ENCODE measurements at regions not wholly inside any gene's neighbourhood (a gene's known extent, or its start where the extent isn't known, plus 50 kb on each side); places are given as distances from the start of the nearest gene placed in this dataset.

- 91 to 93% (median 93%) methylated on average over 7 of the region's 7 CpGs for WGBS, 3 donors
- peaks cover 0 to 2% (median 0%) of the 10 kb centered on the region in 3 donors for H3K27me3 ChIP-seq (ENCODE audit: insufficient read depth in 3 of 3, low read length in 2 of 3)
- DNase-seq = no peak
- H3K36me3 ChIP-seq (ENCODE audit: insufficient read depth in 1 of 2, low read depth in 1 of 2) = no peaks in the 10 kb centered on the region
- no peak for TF ChIP-seq CTCF (IDR thresholded peaks at IDR 0.05)
- intact Hi-C loops (cut with DNase I) = no loop called here
- H3K4me3 ChIP-seq = no peak overlapping the region
- H3K27ac ChIP-seq = no peak overlapping the region
- no peaks in the 10 kb centered on the region for H3K9me3 ChIP-seq
- H3K4me1 ChIP-seq = no peaks in the 10 kb centered on the region
- ATAC-seq = no peak
Observed at GRCh38 chr2:53516650-53517049, 251.0 kb upstream of the CHAC2 start.

- intact Hi-C loops (cut with DNase I) = no loop called here
- H3K27ac ChIP-seq = no peak overlapping the region
- no peak for TF ChIP-seq CTCF (IDR thresholded peaks at IDR 0.05)
- WGBS, 3 donors = 58 to 71% (median 65%) methylated on average over 6 of the region's 6 CpGs
- H3K4me1 ChIP-seq = no peaks in the 10 kb centered on the region
- ATAC-seq (no peak), DNase-seq (no peak)
- H3K9me3 ChIP-seq = no peaks in the 10 kb centered on the region
- peaks cover 0 to 2% (median 0%) of the 10 kb centered on the region in 3 donors for H3K27me3 ChIP-seq (ENCODE audit: insufficient read depth in 3 of 3, low read length in 2 of 3)
- H3K36me3 ChIP-seq (ENCODE audit: insufficient read depth in 1 of 2, low read depth in 1 of 2) = no peaks in the 10 kb centered on the region
- H3K4me3 ChIP-seq = no peak overlapping the region
Observed at GRCh38 chr2:53515435-53516332, 251.9 kb upstream of the CHAC2 start.

- H3K36me3 ChIP-seq (ENCODE audit: insufficient read depth in 1 of 2, low read depth in 1 of 2) = no peaks in the 10 kb centered on the region
- H3K27ac ChIP-seq = no peak overlapping the region
- H3K9me3 ChIP-seq = no peaks in the 10 kb centered on the region
- ATAC-seq (no peak), DNase-seq (no peak)
- WGBS, 3 donors = 60 to 76% (median 65%) methylated on average over 4 of the region's 4 CpGs
- TF ChIP-seq CTCF (IDR thresholded peaks at IDR 0.05) = no peak
- no peaks in the 10 kb centered on the region for H3K4me1 ChIP-seq
- intact Hi-C loops (cut with DNase I) = no loop called here
- peaks cover 0 to 2% (median 0%) of the 10 kb centered on the region in 3 donors for H3K27me3 ChIP-seq (ENCODE audit: insufficient read depth in 3 of 3, low read length in 2 of 3)
- H3K4me3 ChIP-seq = no peak overlapping the region
Observed at GRCh38 chr2:53513167-53513666, 254.4 kb upstream of the CHAC2 start.

- Histone ChIP-seq H3K4me3 (no peak overlapping the region), H3K4me1 (no peaks in the 10 kb centered on the region), H3K27ac (no peak overlapping the region), H3K9me3 (no peaks in the 10 kb centered on the region), H3K36me3 (ENCODE audit: insufficient read depth in 1 of 2, low read depth in 1 of 2) (no peaks in the 10 kb centered on the region), H3K27me3 (ENCODE audit: insufficient read depth in 3 of 3, low read length in 2 of 3) (peaks cover 0 to 2% (median 0%) of the 10 kb centered on the region in 3 donors)
- DNase-seq (no peak), ATAC-seq (no peak)
- WGBS, 3 donors = 64 to 76% (median 65%) methylated on average over 4 of the region's 4 CpGs
- intact Hi-C loops (cut with DNase I) = no loop called here
- TF ChIP-seq CTCF (IDR thresholded peaks at IDR 0.05) = no peak
Observed at GRCh38 chr2:53512071-53512826, 255.4 kb upstream of the CHAC2 start.

Measured in psoas muscle (tissue), 7 donors.